C4-2B (cell line): ENCODE measurements at regions not wholly inside any gene's neighbourhood (a gene's known extent, or its start where the extent isn't known, plus 50 kb on each side); places are given as distances from the start of the nearest gene placed in this dataset.

ENCODE experiments used
- CTCF ChIP-seq: fragments of 450-650 bp; conservative IDR thresholded peaks from 2 replicates; pipeline ENCODE4 v1.5.1; 2017; ENCODE audit warnings: mild to moderate bottlenecking
- ZFX ChIP-seq: fragments of 450-650 bp; IDR thresholded peaks from 2 replicates; pipeline ENCODE4 v1.6.1; 2017

- TF ChIP-seq CTCF (no peak), ZFX (no peak)
Measured at GRCh38 chrX:22538580-22538979, 265.9 kb downstream of the CBLL2 start.
